HG03135 (cell line): ENCODE measurements at regions not wholly inside any gene's neighbourhood (a gene's known extent, or its start where the extent isn't known, plus 50 kb on each side); places are given as distances from the start of the nearest gene placed in this dataset.

Experiments
- ATAC-seq: cut with Tn5 transposase; IDR thresholded peaks from one replicate; pipeline ENCODE4 v1.9.1; 2021; ENCODE audit warnings: mild to moderate bottlenecking, moderate library complexity; ENCODE audit not compliant: unreplicated experiment

GRCh38 chr6:140138311-140139010 lies 764.0 kb upstream of the CITED2 start:
- ATAC-seq, result no peak

- ATAC-seq, result no peak
These were observed 759.8 kb upstream of the CITED2 start for GRCh38 chr6:140134224-140134623.

GRCh38 chr6:140130074-140130473 lies 755.6 kb upstream of the CITED2 start:
- ATAC-seq, result no peak

- ATAC-seq, result no peak
These were observed 750.0 kb upstream of the CITED2 start for GRCh38 chr6:140124498-140124897.

- no peak for ATAC-seq
These were observed 733.7 kb upstream of the CITED2 start for GRCh38 chr6:140108167-140108566.

- no peak for ATAC-seq
These were observed 732.8 kb upstream of the CITED2 start for GRCh38 chr6:140107216-140107615.

- no peak for ATAC-seq
These were observed 731.4 kb upstream of the CITED2 start for GRCh38 chr6:140105857-140106256.

- ATAC-seq, result no peak
These were observed 730.8 kb upstream of the CITED2 start for GRCh38 chr6:140105241-140105640.

- ATAC-seq, result no peak
These were observed 727.4 kb upstream of the CITED2 start for GRCh38 chr6:140101818-140102217.

GRCh38 chr6:140101367-140101766 lies 726.9 kb upstream of the CITED2 start:
- ATAC-seq, result no peak

GRCh38 chr6:140095532-140095931 lies 721.1 kb upstream of the CITED2 start:
- ATAC-seq, result no peak

GRCh38 chr6:140091895-140092294 lies 717.4 kb upstream of the CITED2 start:
- no peak for ATAC-seq

GRCh38 chr6:140090871-140091270 lies 716.4 kb upstream of the CITED2 start:
- no peak for ATAC-seq

GRCh38 chr6:140083375-140083774 lies 708.9 kb upstream of the CITED2 start:
- no peak for ATAC-seq

- ATAC-seq, result no peak
These were observed 708.4 kb upstream of the CITED2 start for GRCh38 chr6:140082867-140083297.

- ATAC-seq, result no peak
These were observed 704.9 kb upstream of the CITED2 start for GRCh38 chr6:140079328-140079727.

GRCh38 chr6:140078561-140079125 lies 704.2 kb upstream of the CITED2 start:
- no peak for ATAC-seq

- ATAC-seq, result no peak
These were observed 703.5 kb upstream of the CITED2 start for GRCh38 chr6:140077827-140078560.

GRCh38 chr6:140076105-140076504 lies 701.7 kb upstream of the CITED2 start:
- no peak for ATAC-seq

GRCh38 chr6:140073456-140073855 lies 699.0 kb upstream of the CITED2 start:
- ATAC-seq, result no peak

- no peak for ATAC-seq
These were observed 697.2 kb upstream of the CITED2 start for GRCh38 chr6:140071601-140072062.
